GM21786 (cell line): ENCODE measurements at regions not wholly inside any gene's neighbourhood (a gene's known extent, or its start where the extent isn't known, plus 50 kb on each side); places are given as distances from the start of the nearest gene placed in this dataset.
"Not testable (repeated sequence)": the region's sequence is repeated elsewhere in the genome, so short reads cannot be mapped to it uniquely, and the experiment has no call there.

Source experiments
- ATAC-seq: cut with Tn5 transposase; IDR thresholded peaks from one replicate; pipeline ENCODE4 v1.9.1; 2021; ENCODE audit not compliant: unreplicated experiment

DNA sequence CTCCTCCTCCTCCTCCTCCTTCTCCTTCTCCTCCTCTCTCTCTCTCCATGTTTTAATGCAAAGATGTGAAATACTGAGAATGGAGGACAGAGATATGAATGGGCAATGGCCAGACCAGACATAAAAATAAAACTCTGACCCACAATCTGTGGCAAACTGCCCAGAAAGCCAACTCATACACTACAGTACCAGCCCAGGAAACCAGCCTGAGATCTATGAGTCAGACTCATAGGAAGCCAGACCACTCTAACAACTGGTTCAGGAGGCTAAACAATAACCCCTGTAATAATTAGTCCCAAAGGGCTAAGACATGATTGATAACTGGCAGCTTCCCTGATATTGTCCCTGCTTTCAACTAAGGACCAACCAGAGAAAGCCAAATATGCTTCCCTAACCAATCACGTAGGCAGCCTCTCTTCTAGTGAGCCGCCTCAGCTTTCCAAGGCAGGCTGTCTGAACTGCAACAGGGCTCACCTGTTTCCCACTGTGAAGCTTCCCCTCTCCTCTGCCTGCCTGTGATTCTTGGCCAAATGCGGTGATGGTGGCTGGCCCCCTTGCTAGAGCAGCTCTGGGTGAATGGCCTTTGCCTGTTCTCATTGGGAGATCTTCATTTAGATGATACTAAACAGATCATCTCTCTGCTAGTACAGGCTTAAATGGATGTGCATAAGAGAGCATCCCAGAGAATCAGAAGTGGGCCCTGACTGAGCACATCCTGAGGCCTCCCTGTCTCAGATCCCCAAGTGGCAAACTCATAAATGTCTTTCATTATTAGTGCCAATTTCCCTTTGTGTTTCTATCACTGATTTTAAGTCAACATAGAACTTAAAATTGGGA is 817.6 kb downstream of the TNS3 start:
- peak; percentile 81 for ATAC-seq

DNA sequence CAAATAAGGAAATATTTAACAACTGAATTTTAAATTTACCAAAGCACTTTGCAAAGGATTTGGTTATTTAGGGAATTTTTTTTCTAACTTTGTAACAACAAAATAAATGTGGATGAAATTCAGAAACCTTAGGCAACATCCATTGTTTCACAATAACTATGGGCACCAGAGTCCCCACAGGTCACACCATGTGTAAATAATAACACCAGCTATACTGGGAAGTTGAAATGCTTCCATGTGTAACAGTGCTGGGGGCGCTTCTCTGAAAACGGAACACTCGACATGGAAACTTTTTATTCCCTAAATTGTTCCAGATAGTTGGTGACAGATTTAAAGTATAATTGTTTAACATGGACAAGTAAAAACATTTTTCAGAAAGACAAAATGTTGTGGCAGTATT is 818.6 kb downstream of the TNS3 start:
- no peak for ATAC-seq

DNA sequence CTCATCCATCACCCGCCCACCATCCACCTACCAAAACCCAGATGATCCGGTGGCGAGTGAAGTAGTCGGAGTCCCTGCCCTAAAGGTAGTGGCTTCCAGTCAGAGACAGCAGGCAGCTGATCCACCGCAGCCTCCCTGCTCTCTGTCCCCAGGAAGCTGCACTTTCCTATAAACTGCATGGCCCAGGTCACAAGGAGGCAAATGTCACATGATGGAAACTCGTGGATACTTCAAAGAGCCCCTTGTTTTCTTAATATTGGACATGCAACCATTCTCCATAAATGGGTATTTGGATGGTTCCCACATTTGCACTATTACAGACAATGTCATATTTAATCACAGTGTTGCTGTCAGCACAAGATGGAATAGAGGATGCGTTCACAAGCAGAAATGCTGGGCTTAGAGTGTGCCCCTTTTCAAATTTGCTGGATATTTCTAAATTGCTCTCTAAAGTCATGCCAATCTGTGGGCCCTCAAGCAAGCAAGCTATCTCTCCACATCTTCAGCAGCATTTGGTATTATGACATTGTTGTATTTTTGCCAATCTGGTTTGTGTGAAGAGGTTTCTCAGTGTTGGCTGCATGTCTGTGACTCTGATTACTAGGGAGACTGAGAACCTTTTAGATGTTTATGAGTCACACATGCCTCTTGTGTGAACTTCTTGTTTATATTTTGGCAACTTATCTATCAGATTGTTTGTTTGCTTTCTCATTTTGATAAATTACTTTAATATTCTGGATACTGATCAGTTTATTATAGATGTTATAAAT is 822.0 kb downstream of the TNS3 start:
- no peak for ATAC-seq

DNA sequence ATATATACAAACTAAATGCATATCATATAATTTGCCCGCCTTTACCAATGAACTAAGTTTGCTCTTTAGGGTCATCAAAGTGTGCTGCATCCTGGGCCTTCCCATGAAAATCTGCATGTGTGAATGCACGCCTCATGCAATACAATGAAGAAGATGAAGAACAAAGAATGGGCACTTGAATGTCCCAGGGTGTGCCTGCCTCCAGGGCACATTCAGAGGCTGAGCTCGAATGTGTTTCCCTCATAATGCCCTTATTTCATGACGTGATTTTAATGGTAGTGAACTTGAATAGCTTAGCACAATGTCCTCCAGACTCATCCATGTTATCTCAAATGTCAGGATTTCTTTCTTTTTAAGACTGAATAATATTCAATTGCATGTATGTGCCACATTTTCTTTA is 824.9 kb downstream of the TNS3 start:
- ATAC-seq: no peak

DNA sequence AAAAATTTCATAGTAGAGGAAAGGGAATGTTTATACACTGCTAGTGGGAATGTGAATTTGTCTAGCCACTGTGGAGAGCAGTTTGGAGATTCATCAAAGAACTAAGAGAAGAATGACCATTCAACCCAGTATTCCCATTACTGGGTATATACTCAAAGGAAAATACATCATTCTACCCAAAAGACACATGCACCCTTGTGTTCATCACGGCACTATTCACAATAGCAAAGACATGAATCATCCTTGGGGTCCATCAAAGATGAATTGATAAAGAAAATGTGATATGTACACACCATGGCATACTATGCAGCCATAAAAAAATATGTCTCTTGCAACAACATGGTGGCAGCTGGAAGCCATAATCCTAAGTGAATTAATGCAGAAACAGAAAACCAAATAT is 825.7 kb downstream of the TNS3 start:
- no peak for ATAC-seq

DNA sequence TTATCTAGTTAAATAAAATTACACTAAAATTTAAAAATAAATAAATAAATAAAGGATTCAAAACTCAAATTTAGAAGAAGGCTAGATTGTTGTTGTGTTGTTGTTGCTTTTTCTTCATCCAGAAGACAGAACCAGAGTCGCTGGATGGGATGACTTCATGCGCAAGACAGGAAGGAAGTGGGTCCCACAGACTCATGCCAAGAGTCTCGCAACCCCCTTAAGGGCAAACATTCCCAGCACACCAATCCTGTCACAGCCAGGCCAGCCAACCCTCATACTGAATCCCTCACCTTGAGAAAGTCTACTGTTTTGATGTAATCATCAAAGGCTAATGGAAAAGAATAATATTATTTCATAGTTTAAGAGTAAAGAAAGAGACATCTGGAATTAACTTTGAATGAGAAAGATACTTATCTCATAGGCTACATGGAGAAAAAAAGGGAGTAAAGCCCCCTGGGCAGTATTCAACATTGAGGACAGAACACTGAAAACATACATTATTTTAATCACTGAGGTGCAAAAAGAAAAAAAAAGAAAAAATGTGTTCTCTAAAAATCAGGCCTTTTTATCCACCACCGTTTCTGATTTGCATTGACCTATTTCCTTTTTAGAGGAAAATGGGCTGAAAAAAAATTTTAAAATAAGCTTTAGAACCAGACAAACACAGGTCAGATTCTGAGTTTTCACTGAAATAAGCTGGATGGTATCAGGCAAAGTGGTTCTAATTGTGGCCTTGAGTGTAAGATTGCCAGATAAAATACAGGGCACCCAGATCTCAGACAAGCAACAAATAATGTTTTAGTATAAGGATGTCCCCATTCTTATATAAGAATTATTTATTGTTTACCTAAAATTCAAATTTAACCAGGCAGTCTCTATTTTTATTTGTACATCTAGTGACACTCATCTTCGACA is 826.5 kb downstream of the TNS3 start:
- no peak for ATAC-seq

DNA sequence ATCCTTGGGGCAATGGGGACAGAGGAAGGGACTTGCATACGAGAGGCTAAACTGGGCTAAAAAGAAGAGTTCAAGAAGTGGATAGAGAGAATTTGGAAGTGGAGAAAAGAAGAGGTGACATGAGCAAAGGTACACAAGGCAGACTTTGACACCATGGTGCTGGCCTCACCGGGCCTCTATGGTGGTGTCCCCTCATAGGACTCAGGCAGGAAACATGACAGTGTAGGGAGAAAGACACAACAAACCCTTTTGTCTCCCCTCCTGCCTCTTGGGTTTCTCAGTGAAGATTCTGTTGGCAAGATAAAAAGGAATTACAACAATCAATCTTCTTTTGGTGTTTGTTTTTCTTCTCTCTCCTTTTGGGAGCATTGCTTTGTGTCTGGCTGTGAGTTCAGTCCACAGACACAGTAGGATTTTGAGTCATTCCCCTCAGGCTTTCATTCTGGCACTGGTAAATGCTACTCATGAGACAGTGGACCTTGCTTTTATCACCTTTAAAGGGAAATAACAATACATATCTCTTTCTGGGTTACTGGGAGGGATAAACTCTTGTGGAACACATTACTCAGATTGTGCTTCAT is 827.7 kb downstream of the TNS3 start:
- ATAC-seq: no peak

DNA sequence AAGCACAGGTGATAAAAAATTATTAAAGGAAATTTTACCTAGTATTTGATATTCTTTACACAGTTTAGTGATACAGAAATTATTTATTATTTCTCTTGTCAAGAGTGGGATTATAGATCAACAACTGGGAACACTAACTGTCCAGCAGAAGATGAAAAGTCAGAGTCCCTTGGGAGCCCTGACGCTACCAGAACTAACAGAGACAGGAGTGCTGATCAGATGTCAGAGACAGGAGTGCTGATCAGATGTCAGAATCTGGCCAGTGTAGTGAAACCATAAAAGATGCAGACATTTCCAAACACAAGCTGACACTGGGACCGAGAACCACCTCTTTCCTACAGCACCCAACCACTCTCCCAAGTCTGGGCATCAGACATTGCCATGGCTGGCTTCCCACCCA is 828.2 kb downstream of the TNS3 start:
- ATAC-seq: no peak

DNA sequence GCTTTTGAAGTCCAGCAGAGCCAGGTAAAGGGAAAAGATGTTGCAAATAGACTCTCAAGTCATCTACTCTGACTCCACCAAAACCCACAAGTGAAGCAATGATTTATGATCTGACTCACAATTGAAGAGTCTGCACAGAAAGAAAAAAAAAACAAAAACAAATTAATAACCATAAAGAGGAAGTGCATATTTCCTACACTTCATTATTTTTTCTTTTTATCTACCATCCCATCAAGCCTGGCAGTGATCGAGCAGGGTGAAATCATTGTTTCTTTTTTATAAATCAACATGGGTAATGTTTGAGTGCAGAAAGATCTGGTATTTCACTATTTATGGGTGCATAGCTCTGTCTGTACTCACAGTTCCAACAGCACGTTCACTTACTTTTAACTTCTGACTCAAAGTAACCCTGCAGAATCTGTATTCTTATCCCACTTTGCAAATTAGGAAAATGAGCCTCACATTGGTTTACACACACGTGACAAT is 829.0 kb downstream of the TNS3 start:
- no peak for ATAC-seq

DNA sequence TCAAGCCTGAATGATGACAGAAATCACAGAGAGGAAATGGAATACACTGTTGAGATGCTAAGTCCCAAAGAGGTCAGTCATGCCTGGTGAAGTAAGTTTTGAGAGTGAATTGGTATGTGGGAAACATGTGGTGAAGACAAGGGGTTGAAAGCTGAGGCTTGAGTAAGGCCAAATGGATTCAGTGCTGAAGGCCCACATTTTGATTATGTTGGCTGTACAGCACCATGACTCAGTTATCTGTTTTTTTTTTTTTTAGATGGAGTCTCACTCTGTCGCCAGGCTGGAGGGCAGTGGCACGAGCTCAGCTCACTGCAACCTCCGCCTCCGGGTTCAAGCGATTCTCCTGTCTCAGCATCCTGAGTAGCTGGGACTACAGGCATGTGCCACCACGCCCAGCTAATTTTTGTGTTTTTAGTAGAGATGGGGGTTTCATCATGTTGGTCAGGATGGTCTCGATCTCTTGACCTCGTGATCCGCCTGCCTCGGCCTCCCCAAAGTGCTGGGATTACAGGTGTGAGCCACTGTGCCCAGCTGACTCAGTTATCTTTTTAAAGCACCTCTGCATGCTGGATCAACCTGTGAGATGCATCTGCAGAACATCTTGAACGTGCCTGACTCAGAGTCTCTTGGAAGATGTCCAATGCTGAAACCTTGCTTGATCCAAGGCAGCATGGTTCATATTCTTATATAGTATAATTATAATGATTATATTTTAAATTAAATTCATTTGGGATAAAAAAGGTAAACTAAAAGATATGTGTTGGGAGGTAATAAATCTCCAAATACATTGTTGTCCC is 829.8 kb downstream of the TNS3 start:
- ATAC-seq: not testable (repeated sequence)

DNA sequence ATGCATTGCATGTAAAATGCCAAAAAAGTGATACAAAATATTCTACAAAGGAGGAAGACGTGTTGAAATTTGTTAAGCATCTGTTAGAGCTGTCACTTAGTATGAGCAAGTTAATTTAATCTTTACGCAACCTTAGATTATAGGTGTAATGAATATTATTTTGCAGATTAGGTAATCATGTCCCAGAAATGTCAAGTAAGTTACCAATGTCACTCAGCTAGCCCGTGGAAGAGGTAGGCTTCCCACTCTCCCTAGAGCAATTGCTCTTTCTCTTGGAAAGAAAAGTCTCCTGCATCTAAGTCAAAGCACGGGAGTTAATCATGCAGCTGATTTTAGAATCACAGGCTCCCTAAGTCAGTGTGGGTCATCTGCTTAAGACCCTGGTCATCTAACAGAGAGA is 830.4 kb upstream of the IGFBP3 start:
- ATAC-seq: no peak

DNA sequence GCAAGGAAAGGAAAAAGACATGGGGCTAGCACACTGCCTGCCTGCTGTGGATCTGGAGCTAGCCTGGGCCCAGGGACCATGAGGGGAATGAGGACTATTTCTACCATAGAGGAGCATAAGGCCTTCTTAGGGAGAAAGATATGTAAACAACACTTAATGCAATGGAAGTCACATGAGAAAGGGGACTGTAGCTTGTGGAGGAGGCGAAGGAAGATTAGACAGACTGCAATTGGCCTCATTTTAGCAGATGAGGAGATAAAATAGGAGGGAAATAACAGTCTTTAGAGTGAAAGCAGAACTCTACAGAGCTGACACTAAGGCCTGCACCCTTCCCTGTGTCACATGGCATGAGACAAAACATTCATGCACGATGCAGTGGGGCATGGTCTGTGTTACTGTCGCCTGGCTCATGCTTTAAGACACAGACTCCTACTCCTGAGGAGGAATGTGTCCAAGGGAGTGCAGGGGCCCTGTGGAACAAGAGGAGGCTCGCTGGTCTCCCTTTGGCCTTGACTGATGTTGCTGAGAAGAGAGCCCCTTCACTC is 829.3 kb upstream of the IGFBP3 start:
- ATAC-seq: no peak

DNA sequence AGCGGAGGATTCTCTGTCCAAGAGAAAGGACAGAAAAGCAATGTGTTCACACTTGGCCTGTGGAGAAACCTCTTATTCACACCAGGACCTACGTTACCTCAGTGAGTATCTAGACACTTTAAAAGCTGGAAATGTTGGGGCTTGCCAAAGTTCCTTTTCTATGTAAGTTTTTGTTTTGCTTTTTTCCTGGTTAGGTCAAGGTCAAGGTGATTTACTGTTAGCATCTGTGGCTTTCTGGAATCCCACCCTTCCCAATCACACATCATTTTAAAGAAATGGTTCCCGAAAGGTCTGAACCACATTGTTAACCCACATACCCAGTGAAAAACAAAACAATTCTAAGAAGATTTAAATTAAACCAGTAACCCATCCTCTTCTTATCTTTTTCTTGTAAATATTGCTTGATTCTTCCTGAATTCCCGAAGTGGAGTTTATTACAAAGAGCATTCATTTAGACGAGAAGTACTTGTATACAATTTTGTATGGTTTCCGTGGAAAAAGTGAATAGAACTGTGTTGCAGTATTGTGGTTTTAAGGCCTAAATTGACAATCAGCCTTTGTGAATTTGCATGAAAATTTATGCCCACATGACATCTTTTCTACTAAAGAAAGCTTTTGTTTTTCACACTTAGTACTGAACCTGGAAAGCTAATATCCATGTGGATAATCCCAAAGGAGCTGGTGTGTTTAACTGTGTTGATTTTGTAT is 827.0 kb upstream of the IGFBP3 start:
- no peak for ATAC-seq

DNA sequence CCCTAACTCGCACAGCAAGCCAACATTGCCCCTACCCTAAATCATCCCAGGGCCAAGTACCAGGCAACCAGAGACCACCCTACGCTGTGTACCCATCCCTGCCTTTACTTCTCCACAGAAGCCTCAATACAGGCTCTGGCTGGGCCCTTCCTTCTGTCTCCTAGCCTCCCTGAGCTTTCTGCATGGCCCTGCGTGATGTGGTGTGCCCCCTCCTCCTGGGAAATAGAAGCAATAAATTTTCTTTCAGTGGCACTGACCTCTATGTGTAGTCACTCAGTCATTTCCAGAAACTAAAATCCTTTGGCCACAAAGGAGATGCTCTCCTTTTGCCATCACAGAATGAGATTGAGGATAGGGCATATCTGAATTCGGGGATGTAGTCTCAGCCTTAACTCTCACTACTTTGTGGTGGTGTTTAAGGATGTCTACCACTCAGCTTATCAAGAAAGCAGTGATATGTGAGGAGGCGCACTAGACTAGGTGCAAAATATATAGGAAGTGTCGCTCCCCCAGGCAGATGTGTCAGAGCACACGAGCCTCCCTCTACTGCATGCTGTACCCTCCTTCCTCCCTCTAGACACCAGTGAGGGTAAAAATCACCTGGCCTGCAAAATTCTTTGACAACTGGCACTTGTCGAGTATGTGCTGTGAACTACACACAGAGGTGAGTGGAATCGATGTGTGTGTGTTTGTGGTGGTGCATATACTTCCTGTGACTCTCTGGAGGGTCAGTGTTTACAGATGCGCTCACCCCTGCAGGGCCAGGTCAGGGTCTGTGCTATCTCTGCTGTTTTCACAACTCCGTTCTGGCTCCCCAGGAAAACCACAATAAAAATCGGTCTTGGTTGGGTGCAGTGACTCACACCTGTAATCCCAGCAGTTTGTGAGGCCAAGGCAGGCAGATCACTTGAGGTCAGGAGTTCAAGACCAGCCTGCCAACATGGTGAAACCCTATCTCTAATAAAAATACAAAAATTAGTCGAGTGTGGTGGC is 825.9 kb upstream of the IGFBP3 start:
- no peak for ATAC-seq

DNA sequence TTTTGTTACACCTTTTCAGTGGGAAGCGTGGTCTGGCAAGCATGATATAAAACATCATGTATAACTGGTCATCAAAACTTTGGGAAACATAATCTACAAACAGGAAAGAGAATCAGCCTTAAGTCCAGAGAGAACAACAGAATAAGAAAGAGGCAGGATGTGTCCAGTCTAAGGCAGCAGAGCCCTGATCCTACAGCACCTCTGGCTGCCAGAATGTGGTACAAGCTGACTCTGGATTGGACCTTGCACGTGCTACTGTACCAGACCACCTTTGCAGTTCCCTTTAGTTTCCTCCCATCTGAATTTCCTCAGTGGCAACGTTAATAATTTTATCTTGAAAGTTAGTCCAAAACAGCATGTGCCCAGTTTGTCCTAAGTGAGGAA is 824.6 kb upstream of the IGFBP3 start:
- ATAC-seq: no peak

DNA sequence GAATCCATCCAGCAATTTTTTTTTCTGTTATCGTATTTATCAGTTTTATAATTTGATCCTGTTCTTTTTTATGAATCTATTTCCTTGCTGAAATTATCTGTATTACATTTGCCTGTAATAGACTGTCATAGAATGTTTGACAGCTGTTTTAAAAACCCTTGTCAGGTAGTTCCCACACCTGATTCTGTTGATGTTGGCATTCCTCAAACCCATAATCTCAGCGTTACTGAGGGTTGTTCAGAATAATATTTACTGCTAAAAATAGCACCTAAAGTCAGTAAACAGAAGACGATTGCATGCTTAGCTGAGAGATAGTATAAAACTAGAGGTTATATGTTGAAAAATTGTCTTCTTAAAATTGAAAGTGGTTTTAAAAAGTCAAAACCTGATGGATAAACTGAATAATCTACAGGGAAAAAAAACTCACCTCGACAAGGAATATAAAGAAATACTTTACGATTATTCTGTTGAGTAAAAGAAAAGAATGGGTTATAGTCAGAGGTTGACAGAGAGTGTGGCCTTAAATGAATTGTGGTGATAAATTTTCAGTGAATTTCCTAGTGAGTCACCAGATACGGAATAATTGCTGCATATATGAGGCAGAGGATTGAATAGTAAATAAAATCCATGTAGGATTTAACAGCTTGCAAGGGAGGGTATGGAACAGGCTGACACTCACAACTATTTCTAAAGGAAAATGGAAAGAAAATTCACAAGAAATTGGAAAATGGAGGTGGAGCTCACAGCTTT is 824.1 kb upstream of the IGFBP3 start:
- no peak for ATAC-seq

DNA sequence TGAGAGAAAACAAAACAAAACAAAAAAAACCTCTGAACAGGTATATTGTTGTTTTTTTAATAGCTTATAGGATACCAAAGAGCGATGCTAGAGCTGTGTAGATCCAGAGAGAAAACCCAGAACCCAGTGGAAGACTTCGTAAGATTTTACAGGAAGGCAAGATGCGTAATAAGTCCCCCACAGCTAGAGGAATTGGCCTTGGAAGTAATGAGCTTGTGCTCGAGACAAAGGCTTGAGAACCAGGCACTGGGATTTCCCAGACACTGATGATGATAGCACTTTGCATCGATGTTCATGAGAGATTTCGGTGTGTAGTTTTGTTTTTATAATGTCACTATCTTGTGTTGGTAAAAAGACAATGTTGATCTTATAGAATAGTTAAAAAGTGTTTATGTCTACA is 821.5 kb upstream of the IGFBP3 start:
- no peak for ATAC-seq
